EL (cell line): ENCODE measurements at regions not wholly inside any gene's neighbourhood (a gene's known extent, or its start where the extent isn't known, plus 50 kb on each side); places are given as distances from the start of the nearest gene placed in this dataset.

Experiments
- DNase-seq: peaks from one replicate; pipeline ENCODE4 v3.0.0-alpha.2; 2016

DNA sequence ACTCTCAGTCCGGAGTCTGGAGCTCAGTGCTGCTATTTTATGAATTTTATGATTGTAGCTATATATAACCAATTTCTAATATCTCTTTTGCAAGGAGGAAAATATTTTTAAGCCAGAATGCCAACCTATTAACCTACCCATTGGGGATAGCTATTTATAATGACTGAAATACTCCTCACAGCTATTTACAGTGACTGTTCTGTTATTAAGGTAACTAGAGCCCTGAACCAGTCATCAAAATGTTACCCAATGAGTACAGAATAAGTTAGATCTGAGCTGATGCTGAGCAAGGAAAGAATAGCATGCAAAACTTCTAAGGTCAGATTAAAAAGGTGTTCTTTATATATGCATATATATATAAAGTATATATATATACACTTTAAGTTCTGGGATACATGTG lies 79.6 kb upstream of the PPP2R3A start:
- DNase-seq: no peak

DNA sequence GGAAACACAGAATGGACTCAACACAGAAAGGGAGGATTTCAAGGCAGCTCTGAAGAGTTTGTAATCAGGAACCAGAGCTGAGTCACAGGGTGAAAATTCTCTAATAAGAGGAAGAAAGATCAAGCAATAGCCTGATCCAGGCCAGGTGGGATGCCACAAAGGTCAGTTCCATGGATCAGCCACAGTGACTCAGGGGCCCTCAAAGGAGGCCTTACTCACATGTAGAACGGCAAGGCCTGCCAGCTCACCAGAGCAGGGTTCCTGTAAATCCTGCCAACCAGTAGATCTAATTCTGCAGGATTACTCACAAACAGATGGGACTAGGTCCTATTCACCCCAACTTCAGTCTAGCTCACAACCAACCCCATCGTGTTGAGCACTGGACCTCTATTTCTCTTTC lies 78.3 kb upstream of the PPP2R3A start:
- DNase-seq: peak; percentile 72

DNA sequence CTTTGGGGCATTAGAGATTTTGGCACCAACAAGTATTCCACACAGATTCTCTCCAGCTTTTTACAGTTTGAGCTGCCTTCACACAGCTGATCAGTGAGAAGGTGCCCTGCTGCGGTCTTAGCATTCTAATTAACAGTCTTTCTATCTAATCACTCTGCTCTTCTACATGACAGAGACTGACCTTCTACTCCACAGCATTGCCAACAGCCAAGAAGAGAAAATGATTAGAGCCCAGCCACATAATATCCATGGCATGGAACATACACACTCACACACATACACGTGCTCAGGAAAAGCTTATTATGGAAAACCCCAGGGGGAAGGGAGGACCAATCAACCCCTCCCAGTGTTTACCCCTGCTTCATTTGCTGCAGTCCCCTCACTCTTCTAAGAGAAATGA lies 76.1 kb upstream of the PPP2R3A start:
- no peak for DNase-seq

DNA sequence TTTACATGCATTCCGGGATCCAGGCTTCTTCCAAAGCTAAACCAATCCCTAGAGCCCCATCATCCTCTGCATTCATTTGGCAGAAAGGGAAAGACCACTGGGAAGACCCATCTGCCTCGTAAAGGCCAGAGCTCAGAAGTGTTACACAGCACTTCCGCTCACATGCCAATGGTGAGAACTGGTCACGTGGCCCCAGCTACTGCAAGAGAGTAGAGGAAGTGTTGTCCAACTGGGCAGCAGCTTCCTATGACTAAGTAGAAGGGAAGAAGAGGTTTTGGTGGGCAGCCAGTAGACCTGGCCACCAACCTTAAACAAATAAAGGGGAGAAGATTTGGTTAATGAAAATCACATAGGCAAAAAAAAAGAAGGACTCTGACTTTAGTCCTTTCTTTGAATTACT lies 74.4 kb upstream of the PPP2R3A start:
- DNase-seq: no peak

DNA sequence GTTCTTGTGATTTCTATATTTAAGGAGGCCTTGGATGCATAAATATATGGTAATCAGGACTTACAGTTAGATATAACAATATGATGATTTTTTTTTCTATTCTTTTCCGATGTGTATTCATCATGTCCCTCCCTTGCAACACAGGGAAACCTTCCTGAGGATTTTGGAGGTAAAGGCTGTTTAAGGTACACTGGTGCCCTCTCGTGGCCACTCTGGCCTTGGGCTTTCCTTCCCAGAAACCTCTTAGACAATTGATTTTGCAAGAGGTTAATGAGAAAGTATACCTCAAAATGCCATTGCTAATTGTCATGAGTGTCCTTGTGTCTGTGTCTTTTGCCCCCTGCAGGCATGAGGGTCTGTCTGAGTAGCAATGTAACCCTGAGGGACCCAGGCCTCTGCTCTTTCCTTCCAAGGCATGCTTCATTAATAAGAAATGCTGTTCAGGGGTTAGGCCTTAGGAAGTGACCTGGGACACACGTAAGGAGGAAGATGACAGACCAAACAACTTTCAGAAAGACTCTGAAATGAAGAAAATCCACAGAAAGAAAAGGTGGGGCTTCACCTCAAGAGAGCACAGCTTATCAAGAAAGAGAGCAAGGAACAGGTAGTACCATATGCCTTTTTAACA lies 70.3 kb upstream of the PPP2R3A start:
- peak; percentile 78 for DNase-seq

DNA sequence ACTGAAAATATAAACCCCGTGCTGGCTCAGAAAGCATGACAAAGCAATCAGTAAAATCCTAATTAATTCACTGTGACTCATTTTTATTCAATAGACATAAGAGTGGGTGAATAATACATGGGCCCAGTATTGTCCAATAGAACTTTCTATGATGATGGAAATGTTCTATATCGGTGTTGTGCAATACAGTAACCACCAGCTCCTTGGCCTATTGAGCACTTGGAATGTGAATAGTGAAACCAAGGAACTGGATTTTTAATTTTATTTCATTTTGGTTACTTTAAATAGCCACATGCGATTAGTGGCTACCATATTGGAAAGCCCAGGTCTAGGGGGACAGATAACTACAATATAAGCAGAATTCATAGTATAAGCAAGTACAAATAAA lies 69.8 kb upstream of the PPP2R3A start:
- DNase-seq: peak; percentile 22

DNA sequence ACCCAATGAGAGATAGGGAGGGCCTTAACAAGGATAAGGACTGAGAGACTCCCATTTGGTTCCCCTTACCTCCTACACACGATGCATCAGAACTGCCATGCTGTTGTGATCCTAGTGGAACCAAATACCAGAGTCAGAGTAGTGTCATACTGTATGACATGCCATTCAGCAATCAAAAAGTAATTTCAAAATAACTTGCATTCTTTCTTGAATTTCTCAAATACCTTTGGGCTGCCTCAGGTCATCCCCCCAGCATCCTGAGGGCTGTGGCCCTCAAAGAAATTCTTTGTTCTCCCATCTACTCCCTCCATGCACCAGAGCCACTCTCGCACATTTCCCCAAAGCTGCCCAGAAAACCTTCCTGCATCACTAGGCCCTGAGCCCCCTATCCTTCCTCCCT lies 68.9 kb upstream of the PPP2R3A start:
- peak; percentile 84 for DNase-seq

DNA sequence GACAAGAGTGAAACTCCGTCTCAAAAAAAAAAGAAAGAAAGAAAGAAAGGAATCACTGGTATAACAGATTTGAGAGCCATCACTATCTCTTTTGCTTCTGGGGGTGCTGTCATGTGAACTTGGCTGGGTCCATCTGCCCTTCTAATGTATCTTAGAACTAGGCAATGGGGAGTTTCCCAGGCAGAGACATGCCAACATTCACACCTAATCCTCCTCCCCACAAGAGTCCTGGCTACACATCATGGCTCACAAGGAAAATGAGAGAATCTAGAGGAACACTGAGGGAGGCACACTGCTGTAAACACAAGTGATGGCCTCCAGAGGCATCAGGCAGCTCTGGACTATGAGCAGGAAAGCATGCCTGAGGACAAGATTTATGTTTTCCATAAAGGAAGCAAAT lies 67.8 kb upstream of the PPP2R3A start:
- no peak for DNase-seq

DNA sequence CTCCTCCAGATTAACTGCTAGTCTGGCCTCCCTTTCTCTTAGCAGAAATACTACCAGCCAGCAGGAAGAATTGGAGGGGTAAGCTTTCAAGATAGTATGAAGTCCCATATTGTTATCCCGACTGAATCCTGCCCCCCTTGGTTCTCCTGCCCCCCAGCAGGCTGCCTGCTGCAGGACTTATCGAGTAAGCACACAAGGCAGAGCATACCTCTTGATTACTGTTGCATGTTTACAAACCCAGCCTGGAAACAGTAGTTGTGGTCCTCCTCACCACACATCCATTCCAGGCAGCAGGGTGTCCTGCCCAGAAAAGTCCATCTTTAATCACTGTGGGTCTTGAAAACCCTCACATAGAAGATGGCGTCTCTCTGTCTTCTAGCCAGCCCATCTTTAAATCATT lies 66.8 kb upstream of the PPP2R3A start:
- no peak for DNase-seq

DNA sequence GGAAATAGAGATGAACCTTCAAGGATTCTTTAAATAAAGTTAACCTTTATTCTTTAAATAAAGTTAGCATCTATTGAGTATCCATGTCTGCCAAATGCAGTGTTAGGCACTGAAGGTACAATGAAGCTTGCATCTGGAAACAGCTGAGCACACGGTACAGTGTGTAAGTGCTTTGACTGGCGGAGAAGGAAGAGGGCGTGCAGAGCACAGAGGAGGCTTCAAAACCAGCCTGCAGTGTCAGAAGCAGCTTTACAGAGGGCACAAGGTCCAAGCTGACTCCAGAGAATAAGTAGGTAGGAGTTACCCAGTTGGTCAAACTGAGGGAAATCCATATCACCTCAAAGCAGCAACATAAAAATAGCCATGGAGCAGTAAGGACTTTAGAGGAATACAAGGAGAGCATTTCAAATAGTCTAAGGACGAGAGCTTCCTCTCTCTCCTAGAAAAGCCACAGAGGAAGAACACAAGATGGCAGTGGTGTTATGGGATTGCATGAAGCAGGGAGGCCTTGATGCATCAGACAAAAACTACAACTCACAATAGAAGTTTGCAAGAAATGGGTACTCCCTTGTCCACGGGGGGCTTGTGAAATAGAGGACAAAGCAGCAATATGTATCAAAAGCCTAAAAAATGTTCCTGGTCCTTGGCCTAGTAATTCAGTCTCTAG lies 60.3 kb upstream of the PPP2R3A start:
- DNase-seq: peak; percentile 26

DNA sequence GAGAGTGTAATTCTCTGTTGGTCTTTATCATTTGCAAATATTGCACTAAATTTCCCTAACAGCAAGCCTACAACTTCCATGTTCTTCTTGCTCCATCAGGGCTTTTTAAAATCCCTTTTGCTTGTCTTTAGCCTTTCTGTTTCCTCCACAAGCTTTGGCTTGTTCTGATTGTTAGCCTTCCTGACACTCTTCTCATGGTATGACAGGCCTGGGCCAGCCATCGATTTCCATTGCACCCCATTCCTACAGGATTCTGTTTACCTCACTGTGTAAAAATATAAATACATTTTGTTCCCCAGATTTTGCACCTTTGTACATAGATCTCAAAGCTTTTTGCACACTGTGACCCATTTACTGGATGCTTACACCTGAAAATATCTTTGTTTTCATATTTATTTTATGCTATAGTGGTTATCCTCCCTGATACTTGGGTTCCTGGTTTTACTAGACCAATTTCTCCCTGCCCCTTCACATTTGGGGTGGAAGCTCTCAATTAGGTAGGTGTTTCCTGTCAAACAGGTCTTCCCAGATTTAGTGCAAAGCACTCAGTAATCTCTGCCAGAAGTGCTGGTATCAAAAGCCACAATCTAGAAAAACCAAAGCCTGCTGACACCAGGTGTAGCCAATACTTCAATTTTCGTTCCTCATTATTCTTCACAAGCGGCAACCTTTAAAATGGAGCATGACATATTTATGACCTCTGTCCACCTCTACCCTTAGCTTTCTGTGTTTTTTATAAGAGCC lies 57.9 kb upstream of the PPP2R3A start:
- DNase-seq: no peak

DNA sequence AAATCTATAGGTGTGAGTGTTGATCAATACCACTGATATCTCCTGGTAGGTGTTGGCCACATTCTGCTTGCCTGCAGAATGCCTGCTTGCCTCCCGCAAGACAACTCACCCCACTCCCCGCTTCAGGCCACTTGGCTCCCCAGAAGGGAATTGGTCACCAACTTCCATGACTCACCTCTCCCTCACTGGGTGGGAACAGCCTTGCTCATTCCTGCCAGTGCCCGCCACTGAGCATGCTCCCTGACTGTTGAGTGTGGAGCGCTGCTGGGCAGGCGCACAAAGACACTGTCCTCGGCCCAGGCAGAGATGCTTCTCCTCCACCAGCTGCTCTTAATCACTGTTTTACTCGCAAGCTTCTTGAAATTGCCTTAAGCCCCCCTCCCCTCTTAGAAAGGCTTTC lies 57.3 kb upstream of the PPP2R3A start:
- DNase-seq: peak; percentile 34

DNA sequence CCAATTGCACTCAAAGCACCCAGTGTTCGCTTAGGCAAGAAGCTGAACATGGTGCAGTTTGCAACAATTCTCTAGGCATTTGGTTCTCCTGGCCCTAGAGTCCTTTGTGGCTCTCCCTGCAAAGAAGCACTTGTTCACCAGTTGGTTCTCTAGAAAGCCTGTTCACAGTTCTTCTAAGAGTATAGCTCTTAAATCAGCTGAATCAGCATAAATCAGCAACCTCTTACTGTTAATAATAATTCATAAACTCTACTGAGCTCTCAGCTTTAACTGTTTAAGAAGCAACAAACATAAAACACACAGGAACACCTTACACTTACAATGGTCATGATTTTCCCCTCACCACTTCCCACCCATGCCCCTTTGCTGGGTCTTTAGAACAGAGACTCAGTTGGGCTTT lies 56.8 kb upstream of the PPP2R3A start:
- DNase-seq: no peak

DNA sequence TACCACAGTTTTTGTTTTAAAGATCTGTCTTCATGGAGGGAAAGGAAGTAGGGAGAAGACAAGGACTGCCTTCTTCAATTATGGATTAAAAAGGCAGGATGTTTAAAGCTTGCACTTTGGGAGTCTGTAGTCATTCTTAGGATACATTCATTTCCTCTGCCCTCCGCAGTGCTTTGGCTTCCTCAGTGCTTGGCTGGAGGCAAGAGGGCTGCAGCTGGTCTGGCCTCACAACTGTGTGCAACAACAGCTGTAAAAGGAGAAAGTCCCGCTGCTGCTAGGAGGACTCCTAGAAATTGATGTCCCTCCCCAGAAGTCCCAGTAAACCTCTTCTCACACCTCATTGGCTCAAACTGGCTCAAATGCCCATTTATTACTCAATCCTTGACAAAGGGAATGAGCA lies 54.4 kb upstream of the PPP2R3A start:
- DNase-seq: no peak

DNA sequence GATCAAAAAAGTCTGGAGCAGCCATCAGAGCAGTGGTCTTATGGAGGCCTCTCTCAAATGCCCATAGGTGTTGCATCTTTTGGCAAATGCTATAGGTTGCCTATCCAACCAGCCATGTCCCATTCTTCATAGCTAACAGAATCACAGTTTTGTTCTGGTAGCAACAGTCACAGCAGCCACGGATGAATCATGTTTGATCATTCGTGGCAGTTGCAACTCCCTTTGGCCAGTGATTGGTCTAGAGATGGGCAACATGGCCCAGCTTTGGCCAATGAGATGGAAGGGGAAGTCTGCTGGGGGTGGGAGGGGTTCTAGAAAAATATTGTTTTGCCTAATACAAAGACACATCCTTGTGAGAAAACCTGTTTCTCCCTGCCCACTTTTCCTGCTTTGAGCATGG lies 50.3 kb upstream of the PPP2R3A start:
- DNase-seq: no peak
